GM21825 (cell line): ENCODE measurements at regions not wholly inside any gene's neighbourhood (a gene's known extent, or its start where the extent isn't known, plus 50 kb on each side); places are given as distances from the start of the nearest gene placed in this dataset.

ENCODE experiments used
- ATAC-seq: cut with Tn5 transposase; IDR thresholded peaks from one replicate; pipeline ENCODE4 v1.9.1; 2021; ENCODE audit warnings: mild to moderate bottlenecking, moderate library complexity; ENCODE audit not compliant: unreplicated experiment

- ATAC-seq = no peak
Observed at GRCh38 chr5:18811661-18812060, 1176.3 kb downstream of the CDH18 start.

GRCh38 chr5:18828351-18828750 lies 1159.6 kb downstream of the CDH18 start:
- no peak for ATAC-seq

- no peak for ATAC-seq
Observed at GRCh38 chr5:18829539-18829938, 1158.5 kb downstream of the CDH18 start.

GRCh38 chr5:18850216-18850615 lies 1137.8 kb downstream of the CDH18 start:
- ATAC-seq = no peak

GRCh38 chr5:18872978-18873377 lies 1115.0 kb downstream of the CDH18 start:
- no peak for ATAC-seq

- no peak for ATAC-seq
Observed at GRCh38 chr5:18876565-18876964, 1111.4 kb downstream of the CDH18 start.

GRCh38 chr5:18881615-18882014 lies 1106.4 kb downstream of the CDH18 start:
- no peak for ATAC-seq

- ATAC-seq = no peak
Observed at GRCh38 chr5:18882154-18882553, 1105.8 kb downstream of the CDH18 start.

GRCh38 chr5:18888821-18889220 lies 1099.2 kb downstream of the CDH18 start:
- no peak for ATAC-seq

GRCh38 chr5:18900644-18901043 lies 1087.4 kb downstream of the CDH18 start:
- ATAC-seq = no peak

GRCh38 chr5:18920966-18921365 lies 1067.0 kb downstream of the CDH18 start:
- no peak for ATAC-seq

- no peak for ATAC-seq
Observed at GRCh38 chr5:18932081-18932480, 1055.9 kb downstream of the CDH18 start.

GRCh38 chr5:18944771-18945170 lies 1043.2 kb downstream of the CDH18 start:
- ATAC-seq = no peak

- no peak for ATAC-seq
Observed at GRCh38 chr5:18954239-18954638, 1033.8 kb downstream of the CDH18 start.

GRCh38 chr5:18959535-18959934 lies 1028.5 kb downstream of the CDH18 start:
- ATAC-seq = no peak

- ATAC-seq = no peak
Observed at GRCh38 chr5:18961234-18961633, 1026.8 kb downstream of the CDH18 start.

- ATAC-seq = no peak
Observed at GRCh38 chr5:18965893-18966292, 1022.1 kb downstream of the CDH18 start.

- ATAC-seq = no peak
Observed at GRCh38 chr5:18967637-18968036, 1020.4 kb downstream of the CDH18 start.

GRCh38 chr5:18968966-18969365 lies 1019.0 kb downstream of the CDH18 start:
- no peak for ATAC-seq

- no peak for ATAC-seq
Observed at GRCh38 chr5:18970000-18970399, 1018.0 kb downstream of the CDH18 start.

- no peak for ATAC-seq
Observed at GRCh38 chr5:18972177-18972576, 1015.8 kb downstream of the CDH18 start.

- ATAC-seq = no peak
Observed at GRCh38 chr5:18975624-18976023, 1012.4 kb downstream of the CDH18 start.

GRCh38 chr5:18977880-18978279 lies 1010.1 kb downstream of the CDH18 start:
- ATAC-seq = no peak

GRCh38 chr5:18984559-18985080 lies 1003.4 kb downstream of the CDH18 start:
- no peak for ATAC-seq
